HepG2 (cell line): ENCODE measurements at regions not wholly inside any gene's neighbourhood (a gene's known extent, or its start where the extent isn't known, plus 50 kb on each side); places are given as distances from the start of the nearest gene placed in this dataset.

Source experiments
- ATAC-seq: fragments of 200-7000 bp; cut with Tn5 transposase; 3 replicates; pipeline ENCODE4 v1.9.1; 2020; ENCODE audit warnings: mild to moderate bottlenecking, moderate library complexity
- BruUV-seq: library from RNA; stranded (reverse); fragments of 400-500 nt; replicated peaks from 2 replicates; lab custom pipeline; 2021; lab: Mats Ljungman, UMichigan
- CTCF ChIA-PET: fragments of 300-600 bp; formaldehyde crosslinking; extraction: SDS; loops from one replicate; lab custom pipeline; 2021; ENCODE audit warnings: low total read pairs, inconsistent platforms, low intra/inter-chr PET ratio; lab: Yijun Ruan, JAX
- POLR2A ChIA-PET: fragments of 350-600 bp; sonication (Branson Sonifier 250); formaldehyde crosslinking; loops from one replicate; lab custom pipeline; 2020; ENCODE audit warnings: antibody characterized with exemption, inconsistent platforms; lab: Yijun Ruan, JAX
- DNase-seq: peaks from one replicate; pipeline ENCODE4 v3.0.0-alpha.2; 2015; ENCODE audit warnings: low spot score
- FAIRE-seq: peaks from 3 replicates; lab custom pipeline; 2011; peaks lifted over from hg19 to GRCh38; lab: Jason Lieb, UNC
- H2AFZ ChIP-seq: one replicate; pipeline ENCODE4 v1.6.1; 2011; ENCODE audit warnings: low read length, inconsistent platforms
- H3K27ac ChIP-seq: fragments of 300-600 bp; 3 replicates; pipeline ENCODE4 v1.8.0; 2011; ENCODE audit warnings: mixed run types, mild to moderate bottlenecking, mixed read lengths, low read length, inconsistent platforms; ENCODE audit not compliant: insufficient read depth; ENCODE audit errors: extremely low read length
- H3K27me3 ChIP-seq, 2 experiments: fragments of 200-600 bp in 1 of 2; 2 replicates in 1 of 2; 3 replicates in 1 of 2; pipeline versions ENCODE4 v1.6.0 to v1.8.0; 2011; ENCODE audit warnings: low read length in 2 of 2, mild to moderate bottlenecking in 2 of 2, moderate library complexity in 2 of 2, inconsistent platforms in 1 of 2; ENCODE audit not compliant: insufficient read depth in 2 of 2, control insufficient read depth in 1 of 2
- H3K36me3 ChIP-seq, 2 experiments: fragments of 200-600 bp in 1 of 2; replicated peaks in 1 of 2; 2 replicates in 1 of 2; 3 replicates in 1 of 2; pipeline versions ENCODE4 v1.5.1 to v1.8.0; 2011; ENCODE audit warnings: low read length in 2 of 2, inconsistent platforms in 1 of 2; ENCODE audit not compliant: insufficient read depth in 2 of 2, control insufficient read depth in 1 of 2
- H3K4me1 ChIP-seq: 2 replicates; pipeline ENCODE4 v1.5.1; 2012; ENCODE audit warnings: low read length, inconsistent platforms; ENCODE audit not compliant: insufficient read depth
- H3K4me2 ChIP-seq: 2 replicates; pipeline ENCODE4 v1.6.0; 2011; ENCODE audit warnings: low read depth, low read length, inconsistent platforms
- H3K4me3 ChIP-seq, 3 experiments: fragments of 200-600 bp in 1 of 3; sonication (generic), shearing (Covaris generic) in 1 of 3; replicated peaks in 1 of 3; 2 replicates each; pipeline ENCODE4 v1.5.1; 2011 to 2016; ENCODE audit warnings: low read length in 3 of 3, inconsistent platforms in 2 of 3, low read depth in 2 of 3, mild to moderate bottlenecking in 2 of 3, control low read depth in 1 of 3, mixed read lengths in 1 of 3; ENCODE audit not compliant: insufficient read depth in 1 of 3
- H3K79me2 ChIP-seq: one replicate; pipeline ENCODE4 v1.6.1; 2011; ENCODE audit warnings: low read length, inconsistent platforms; ENCODE audit not compliant: insufficient read depth
- H3K9ac ChIP-seq: 2 replicates; pipeline ENCODE4 v1.6.0; 2011; ENCODE audit warnings: mild to moderate bottlenecking, low read depth, low read length, inconsistent platforms; ENCODE audit not compliant: insufficient read depth
- H3K9me3 ChIP-seq: 2 replicates; pipeline ENCODE4 v1.5.1; 2012; ENCODE audit warnings: mild to moderate bottlenecking, low read length
- H4K20me1 ChIP-seq: 2 replicates; pipeline ENCODE4 v1.6.0; 2011; ENCODE audit warnings: inconsistent platforms, mild to moderate bottlenecking, low read length, moderate library complexity; ENCODE audit not compliant: insufficient read depth
- ATF6 ChIP-seq: sonication (generic); formaldehyde crosslinking; conservative IDR thresholded peaks from 2 replicates; pipeline ENCODE4 v1.4.0; 2020; ENCODE audit warnings: missing genetic modification reagents
- HBP1 ChIP-seq: IDR thresholded peaks from 2 replicates; pipeline ENCODE4 v1.6.1; 2016; ENCODE audit warnings: low read depth, control low read depth
- HDAC1 ChIP-seq: sonication (generic); formaldehyde crosslinking; IDR thresholded peaks from 2 replicates; pipeline ENCODE4 v1.5.1; 2020; ENCODE audit warnings: mild to moderate bottlenecking, missing genetic modification reagents
- KAT8 ChIP-seq: IDR thresholded peaks from 2 replicates; pipeline ENCODE4 v1.6.1; 2016; ENCODE audit warnings: missing genetic modification reagents, missing compliant biosample characterization
- RAD51 ChIP-seq: fragments of 450-650 bp; IDR thresholded peaks from 2 replicates; pipeline ENCODE4 v1.6.1; 2016; ENCODE audit warnings: borderline replicate concordance
- SIX1 ChIP-seq: sonication (generic); formaldehyde crosslinking; IDR thresholded peaks from 2 replicates; pipeline ENCODE4 v1.4.0; 2020; ENCODE audit warnings: missing genetic modification reagents, borderline replicate concordance
- SPEN ChIP-seq: sonication (generic); formaldehyde crosslinking; IDR thresholded peaks from 2 replicates; pipeline ENCODE4 v1.5.1; 2020; ENCODE audit warnings: low read depth, mild to moderate bottlenecking, missing genetic modification reagents
- ZNF30 ChIP-seq: sonication (generic); formaldehyde crosslinking; IDR thresholded peaks from 2 replicates; pipeline ENCODE4 v1.5.0; 2020; ENCODE audit warnings: mild to moderate bottlenecking, missing genetic modification reagents
- ZNF414 ChIP-seq: sonication (generic); formaldehyde crosslinking; IDR thresholded peaks from 2 replicates; pipeline ENCODE4 v1.5.0; 2020; ENCODE audit warnings: missing genetic modification reagents
- ZNF446 ChIP-seq: sonication (generic); formaldehyde crosslinking; IDR thresholded peaks from 2 replicates; pipeline ENCODE4 v1.5.0; 2020; ENCODE audit warnings: mild to moderate bottlenecking, missing genetic modification reagents
- ZUFSP ChIP-seq: sonication (generic); formaldehyde crosslinking; IDR thresholded peaks from 2 replicates; pipeline ENCODE4 v1.9.0; 2021; ENCODE audit warnings: missing genetic modification reagents, mild to moderate bottlenecking, borderline replicate concordance
- WGBS: methylation state at CpG from one replicate; pipeline ENCODE4 v1.1.6; 2017; ENCODE audit warnings: low lambda C conversion rate; 5-methylcytosine and 5-hydroxymethylcytosine counted together
- in situ Hi-C: cut with HindIII; loops from 2 replicates; pipeline ENCODE4 v1.10.0; 2017; ENCODE audit warnings: low pct_unique_long_range_greater_than_20kb; ENCODE audit not compliant: extremely low pct_ligation_motif_present
- intact Hi-C: fragments of 100-400 bp; cut with micrococcal nuclease; formaldehyde crosslinking; loops from one replicate; pipeline ENCODE4 v1.10.0; 2022; ENCODE audit not compliant: unreplicated experiment

- no peak for TF ChIP-seq ATF6 (CRISPR knock-in tag)
- TF ChIP-seq, all 625 proteins: peak for 0
These were observed 733.0 kb downstream of the ZPLD1 start (continued) for GRCh38 chr3:103167850-103168249.

- no peak overlapping the region for H3K4me2 ChIP-seq
- 0% methylated on average over 2 of the region's 2 CpGs for WGBS
- H3K9ac ChIP-seq: no peak overlapping the region
- no peaks in the 10 kb centered on the region for H3K27me3 ChIP-seq
- H4K20me1 ChIP-seq: no peaks in the 10 kb centered on the region
- H3K9me3 ChIP-seq: no peaks in the 10 kb centered on the region
- in situ Hi-C loops (no loop called here), intact Hi-C loops (no loop called here)
- H3K27ac ChIP-seq: no peak overlapping the region
- ChIA-PET CTCF (no interaction called here), POLR2A (no interaction called here)
- H3K79me2 ChIP-seq: no peaks in the 10 kb centered on the region
- DNase-seq: no peak
- no peak overlapping the region for H2AFZ ChIP-seq
- H3K36me3 ChIP-seq: no peaks in the 10 kb centered on the region
- no peak overlapping the region for H3K4me3 ChIP-seq
- FAIRE-seq: no peak
- no TSS peak for BruUV-seq
- no peak for TF ChIP-seq ZNF414 (CRISPR knock-in tag)
- TF ChIP-seq RAD51: no peak
- TF ChIP-seq HDAC1 (CRISPR knock-in tag): no peak
- TF ChIP-seq KAT8 (CRISPR knock-in tag): no peak
- no peak for TF ChIP-seq ZNF446 (CRISPR knock-in tag)
- no peak for TF ChIP-seq SPEN (CRISPR knock-in tag)
- TF ChIP-seq ZUFSP (CRISPR knock-in tag): no peak
- no peak for TF ChIP-seq HBP1 (CRISPR knock-in tag)
- no peak for TF ChIP-seq ZNF30 (CRISPR knock-in tag)
- TF ChIP-seq SIX1 (CRISPR knock-in tag): no peak
- ATAC-seq: no peak
- H3K4me1 ChIP-seq: no peaks in the 10 kb centered on the region
These were observed 734.5 kb downstream of the ZPLD1 start for GRCh38 chr3:103169289-103169688.
